Mesothelial cell of epicardium (in vitro differentiated cells): ENCODE measurements at regions not wholly inside any gene's neighbourhood (a gene's known extent, or its start where the extent isn't known, plus 50 kb on each side); places are given as distances from the start of the nearest gene placed in this dataset.

Experiments used
- DNase-seq, 2 experiments: peaks; one replicate each; pipeline ENCODE4 v3.0.0; 2021; ENCODE audit warnings: low spot score in 2 of 2; ENCODE audit not compliant: unreplicated experiment in 2 of 2
- H3K27ac Mint-ChIP-seq: 2 replicates; pipeline ENCODE4 v1.8.0; 2021; ENCODE audit warnings: mixed read lengths
- H3K27me3 Mint-ChIP-seq: 2 replicates; pipeline ENCODE4 v1.8.0; 2021; ENCODE audit warnings: low read depth, mixed read lengths
- H3K36me3 Mint-ChIP-seq: 2 replicates; pipeline ENCODE4 v1.8.0; 2021; ENCODE audit warnings: mixed read lengths
- H3K4me1 Mint-ChIP-seq: 2 replicates; pipeline ENCODE4 v1.8.0; 2021; ENCODE audit warnings: mixed read lengths
- H3K4me3 Mint-ChIP-seq: 2 replicates; pipeline ENCODE4 v1.8.0; 2021; ENCODE audit warnings: mild to moderate bottlenecking, moderate library complexity, mixed read lengths
- H3K9me3 Mint-ChIP-seq: 2 replicates; pipeline ENCODE4 v1.8.0; 2021; ENCODE audit warnings: mixed read lengths
- TF ChIP-seq, protein P1 (sequence below): fragments of 200-600 bp; sonication (generic); IDR thresholded peaks from one replicate; pipeline ENCODE4 v1.5.0; 2021; ENCODE audit warnings: antibody characterized with exemption; ENCODE audit not compliant: unreplicated experiment

DNA sequence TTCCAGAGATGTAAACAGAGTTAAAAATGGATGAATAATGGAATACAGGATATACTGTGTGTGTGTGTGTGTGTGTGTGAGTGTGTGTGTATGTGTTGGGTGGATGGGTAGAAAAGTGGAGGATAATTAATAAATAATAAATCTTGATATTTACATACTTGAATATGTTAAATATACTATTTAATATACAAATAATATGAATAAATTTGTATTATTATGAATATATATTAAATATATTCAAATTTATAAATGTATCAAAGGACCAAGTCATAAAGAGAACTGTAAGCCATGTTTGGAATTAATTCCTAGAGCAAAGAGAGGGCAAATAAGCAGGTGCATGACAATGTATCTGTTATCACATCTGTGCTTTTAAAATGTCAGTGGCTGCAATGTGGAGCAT, 225.3 kb downstream of the ALG10B start:
- Mint-ChIP-seq H3K4me3 (no peak overlapping the region), H3K27me3 (no peaks in the 10 kb centered on the region), H3K9me3 (no peaks in the 10 kb centered on the region), H3K27ac (no peak overlapping the region), H3K36me3 (no peaks in the 10 kb centered on the region), H3K4me1 (no peaks in the 10 kb centered on the region)
- no peak for DNase-seq
- TF ChIP-seq, protein P1, sequence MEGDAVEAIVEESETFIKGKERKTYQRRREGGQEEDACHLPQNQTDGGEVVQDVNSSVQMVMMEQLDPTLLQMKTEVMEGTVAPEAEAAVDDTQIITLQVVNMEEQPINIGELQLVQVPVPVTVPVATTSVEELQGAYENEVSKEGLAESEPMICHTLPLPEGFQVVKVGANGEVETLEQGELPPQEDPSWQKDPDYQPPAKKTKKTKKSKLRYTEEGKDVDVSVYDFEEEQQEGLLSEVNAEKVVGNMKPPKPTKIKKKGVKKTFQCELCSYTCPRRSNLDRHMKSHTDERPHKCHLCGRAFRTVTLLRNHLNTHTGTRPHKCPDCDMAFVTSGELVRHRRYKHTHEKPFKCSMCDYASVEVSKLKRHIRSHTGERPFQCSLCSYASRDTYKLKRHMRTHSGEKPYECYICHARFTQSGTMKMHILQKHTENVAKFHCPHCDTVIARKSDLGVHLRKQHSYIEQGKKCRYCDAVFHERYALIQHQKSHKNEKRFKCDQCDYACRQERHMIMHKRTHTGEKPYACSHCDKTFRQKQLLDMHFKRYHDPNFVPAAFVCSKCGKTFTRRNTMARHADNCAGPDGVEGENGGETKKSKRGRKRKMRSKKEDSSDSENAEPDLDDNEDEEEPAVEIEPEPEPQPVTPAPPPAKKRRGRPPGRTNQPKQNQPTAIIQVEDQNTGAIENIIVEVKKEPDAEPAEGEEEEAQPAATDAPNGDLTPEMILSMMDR = no peak

DNA sequence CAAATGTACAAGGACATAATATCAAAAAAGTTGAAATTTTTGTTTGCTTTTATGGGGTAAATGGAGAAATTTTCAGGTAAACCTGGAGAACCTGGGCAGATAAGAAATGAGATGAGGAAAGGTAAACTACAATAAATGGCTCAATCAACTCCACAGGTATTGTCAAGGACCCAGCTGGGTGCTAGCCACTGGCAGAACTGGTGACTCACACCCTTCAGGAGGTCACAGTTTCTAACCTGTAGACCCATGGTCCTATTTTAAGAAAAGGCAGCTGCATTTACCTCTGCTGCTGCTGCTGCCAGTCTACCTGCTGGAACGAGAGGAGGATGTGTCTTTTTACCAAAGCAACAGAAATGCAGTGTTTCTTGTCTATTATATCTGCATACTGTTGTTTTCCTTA, 226.6 kb downstream of the ALG10B start:
- H3K27ac Mint-ChIP-seq = no peak overlapping the region
- TF ChIP-seq, protein P1 = no peak
- no peaks in the 10 kb centered on the region for H3K27me3 Mint-ChIP-seq
- no peaks in the 10 kb centered on the region for H3K4me1 Mint-ChIP-seq
- no peaks in the 10 kb centered on the region for H3K36me3 Mint-ChIP-seq
- no peaks in the 10 kb centered on the region for H3K9me3 Mint-ChIP-seq
- H3K4me3 Mint-ChIP-seq = no peak overlapping the region
- DNase-seq = no peak

DNA sequence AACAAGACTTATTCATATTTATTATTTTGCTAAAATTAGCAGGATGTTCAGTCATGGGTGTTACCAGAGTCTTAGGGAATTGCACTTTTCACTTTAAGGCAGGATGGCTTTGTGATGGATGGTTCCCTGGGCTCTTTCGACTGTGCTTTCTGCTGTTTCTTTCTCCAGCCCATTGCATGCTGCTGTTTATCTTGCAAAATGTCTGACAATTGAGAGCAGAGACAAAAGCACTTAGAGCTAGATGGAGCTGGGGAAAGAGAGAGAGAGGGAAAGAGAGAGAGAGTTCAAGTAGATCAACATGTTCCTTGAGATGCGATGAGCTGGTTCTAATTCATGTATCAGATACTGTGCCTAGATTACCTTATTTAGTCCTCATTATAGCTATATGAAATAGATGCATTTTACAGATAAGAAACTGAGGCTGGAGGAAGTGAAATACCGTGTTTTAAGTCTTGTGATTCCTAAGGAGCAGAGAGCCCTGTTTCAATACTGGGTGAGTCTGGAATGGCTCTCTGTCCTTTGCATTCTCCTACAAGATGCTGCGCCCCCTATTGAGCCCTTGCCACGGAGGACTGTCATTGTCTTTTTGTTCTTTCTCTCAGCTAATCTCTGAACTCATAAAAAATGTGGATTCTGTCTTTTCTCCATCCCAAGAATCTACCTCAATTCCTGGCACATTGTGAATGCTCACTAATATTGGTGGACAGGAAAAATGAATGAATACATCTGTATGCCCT, 227.9 kb downstream of the ALG10B start:
- peaks cover 2% of the 10 kb centered on the region for H3K9me3 Mint-ChIP-seq
- no peak overlapping the region for H3K27ac Mint-ChIP-seq
- no peaks in the 10 kb centered on the region for H3K4me1 Mint-ChIP-seq
- DNase-seq = no peak
- H3K36me3 Mint-ChIP-seq = no peaks in the 10 kb centered on the region
- no peak overlapping the region for H3K4me3 Mint-ChIP-seq
- TF ChIP-seq, protein P1 = no peak
- H3K27me3 Mint-ChIP-seq = no peaks in the 10 kb centered on the region

DNA sequence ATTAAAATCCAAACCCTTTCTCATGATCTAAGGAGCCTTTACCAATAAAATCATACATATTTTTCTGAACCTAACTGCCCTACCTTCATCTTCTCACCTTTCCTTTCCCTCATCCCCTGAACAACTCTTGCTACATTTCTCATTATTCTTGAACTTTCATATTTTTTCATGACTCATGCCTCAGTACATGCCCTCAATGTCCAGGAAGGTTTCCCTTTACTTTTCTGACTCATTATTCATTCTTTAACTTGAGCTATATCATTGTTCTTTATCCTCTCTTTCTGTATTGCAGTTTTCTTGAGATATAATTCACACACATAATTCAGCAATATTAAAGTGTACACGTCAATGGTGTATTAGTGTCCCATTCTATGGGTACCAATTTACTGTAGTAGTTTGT, 231.0 kb downstream of the ALG10B start:
- Mint-ChIP-seq H3K27me3 (no peaks in the 10 kb centered on the region), H3K9me3 (peaks cover 6% of the 10 kb centered on the region), H3K27ac (no peak overlapping the region), H3K4me3 (no peak overlapping the region), H3K36me3 (no peaks in the 10 kb centered on the region), H3K4me1 (no peaks in the 10 kb centered on the region)
- no peak for DNase-seq
- TF ChIP-seq, protein P1 = no peak

DNA sequence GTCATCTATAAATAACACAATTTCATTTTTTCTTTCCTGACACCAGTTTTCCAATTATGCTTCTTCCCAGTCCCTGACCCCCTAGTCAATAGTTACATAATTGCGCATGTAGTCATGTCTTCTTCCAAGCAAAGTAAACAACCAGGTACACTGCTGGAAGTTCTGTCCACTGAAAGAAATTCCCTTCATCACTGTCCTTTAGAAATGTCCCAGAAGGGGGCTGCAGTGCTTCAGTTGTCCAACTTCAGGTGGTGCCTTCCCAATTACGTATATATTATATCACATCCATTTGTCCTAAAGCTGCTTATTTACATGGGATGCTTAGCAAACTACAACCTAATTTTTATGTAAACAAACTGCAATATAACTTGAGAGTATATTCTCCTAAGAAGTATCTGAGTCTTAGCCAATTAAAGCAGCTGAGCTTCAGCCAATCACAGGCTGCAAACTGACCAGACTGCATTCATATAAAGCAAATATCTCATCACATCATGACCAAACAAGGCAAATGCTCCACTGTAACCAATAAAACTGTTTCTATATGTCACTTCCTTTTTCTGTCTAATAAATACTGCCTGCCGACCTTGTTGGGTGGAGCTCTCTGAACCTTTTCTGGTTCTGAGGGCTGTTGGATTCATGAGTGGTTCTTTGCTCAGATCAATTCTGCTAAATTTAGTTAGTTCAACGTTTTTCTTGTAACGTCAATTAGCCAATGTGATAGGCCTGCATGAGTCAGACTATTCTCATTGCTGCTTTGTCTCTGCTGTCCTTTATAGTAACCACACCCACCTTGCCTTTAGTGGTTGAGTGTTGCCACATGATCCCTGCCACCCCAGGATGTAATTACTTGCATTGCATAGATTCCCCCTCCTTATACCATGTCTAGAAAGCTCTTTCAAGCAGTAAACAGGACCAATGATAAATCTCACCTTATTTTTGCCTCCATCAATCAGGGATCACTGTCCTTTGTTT, 239.3 kb downstream of the ALG10B start:
- no peak for DNase-seq
- H3K36me3 Mint-ChIP-seq = no peaks in the 10 kb centered on the region
- no peak overlapping the region for H3K27ac Mint-ChIP-seq
- H3K4me3 Mint-ChIP-seq = no peak overlapping the region
- H3K27me3 Mint-ChIP-seq = peaks cover 4% of the 10 kb centered on the region
- H3K4me1 Mint-ChIP-seq = no peaks in the 10 kb centered on the region
- TF ChIP-seq, protein P1 = no peak
- peaks cover 8% of the 10 kb centered on the region for H3K9me3 Mint-ChIP-seq
